ENCODE measurements at regions not wholly inside any gene's neighbourhood (a gene's known extent, or its start where the extent isn't known, plus 50 kb on each side); places are given as distances from the start of the nearest gene placed in this dataset.

DNA sequence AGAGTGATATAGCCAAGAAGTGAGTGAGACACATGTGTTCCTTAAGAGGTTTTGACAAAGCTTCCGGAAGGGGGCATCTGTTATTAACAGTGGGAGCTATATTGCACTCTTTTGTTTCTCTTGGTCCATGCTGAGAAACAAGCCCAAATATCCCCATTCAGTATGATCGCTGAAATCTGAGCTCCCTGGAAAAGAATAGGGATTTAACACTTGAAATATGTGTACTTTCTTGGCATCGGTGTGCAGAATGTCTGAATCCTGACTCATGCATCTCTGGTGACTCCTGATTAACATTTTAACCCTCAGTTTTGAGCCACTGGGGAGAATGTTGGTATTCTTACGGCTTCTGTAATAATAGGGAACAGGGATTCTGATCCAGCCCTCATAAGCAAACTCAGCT is 448.1 kb downstream of the TSN start:
- no peak for DNase-seq (ENCODE audit: low read depth in 1 of 2, low spot score in 2 of 2)
- H3K4me3 ChIP-seq, result no peak overlapping the region

DNA sequence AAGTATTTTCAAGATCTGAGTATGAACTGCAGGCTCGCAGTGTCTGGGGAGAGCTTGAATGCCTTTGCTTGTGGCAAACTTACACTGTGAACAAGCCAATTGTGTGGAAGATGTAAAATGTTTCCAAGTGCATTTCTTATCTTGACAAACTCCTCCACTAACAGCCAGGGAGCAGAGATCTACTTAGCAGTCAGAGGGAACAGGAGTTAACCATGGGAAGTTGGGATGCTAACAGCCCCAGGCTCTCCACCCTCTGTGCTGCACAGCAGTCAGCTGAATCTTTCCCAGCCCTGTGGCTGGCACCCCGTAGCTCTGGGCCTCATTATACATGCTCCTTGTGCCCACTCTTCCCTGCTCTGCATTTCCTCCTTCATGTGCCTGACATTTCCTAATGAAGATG is 450.2 kb downstream of the TSN start:
- Histone ChIP-seq H3K4me3 (no peak overlapping the region), H3K4me1 (replicated peaks) (no peaks in the 10 kb centered on the region), H3K9me3 (replicated peaks) (no peaks in the 10 kb centered on the region), H3K27ac (no peak overlapping the region), H3K27me3 (replicated peaks) (peaks cover 4% of the 10 kb centered on the region; the same call in 1 of the 2 replicates), H3K36me3 (no peaks in the 10 kb centered on the region)
- DNase-seq (ENCODE audit: low read depth in 1 of 2, low spot score in 2 of 2), result no peak

More for the DNA sequence above, 448.1 kb downstream of the TSN start:
- Histone ChIP-seq H3K4me1 (replicated peaks) (no peaks in the 10 kb centered on the region), H3K27ac (no peak overlapping the region), H3K27me3 (replicated peaks) (peaks cover 4% of the 10 kb centered on the region; the same call in 1 of the 2 replicates), H3K9me3 (replicated peaks) (no peaks in the 10 kb centered on the region), H3K36me3 (no peaks in the 10 kb centered on the region)

DNA sequence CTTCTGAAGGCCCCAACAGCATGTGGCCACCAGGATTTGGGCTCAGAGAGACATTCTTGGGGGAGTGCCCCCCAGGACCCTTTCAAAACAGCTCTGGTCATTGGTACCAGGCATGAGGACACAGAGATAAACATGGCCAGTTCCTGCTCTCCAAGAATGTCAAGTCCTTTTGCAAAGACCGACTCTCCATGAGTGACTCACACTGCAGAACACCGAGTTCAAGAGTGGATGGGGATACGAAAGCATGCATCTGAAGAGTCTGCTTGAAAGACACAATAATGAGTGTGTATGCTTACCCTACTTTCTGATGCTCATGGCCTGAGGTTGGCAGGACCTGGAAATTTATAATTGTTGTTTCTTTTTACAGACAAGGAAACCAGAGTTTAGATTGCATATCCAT is 450.6 kb downstream of the TSN start:
- no peaks in the 10 kb centered on the region for H3K4me1 ChIP-seq (replicated peaks)
- H3K27ac ChIP-seq, result no peak overlapping the region
- H3K4me3 ChIP-seq, result no peak overlapping the region
- H3K27me3 ChIP-seq (replicated peaks), result peaks cover 4% of the 10 kb centered on the region; the same call in 1 of the 2 replicates
- no peaks in the 10 kb centered on the region for H3K36me3 ChIP-seq
- no peaks in the 10 kb centered on the region for H3K9me3 ChIP-seq (replicated peaks)
- DNase-seq (ENCODE audit: low read depth in 1 of 2, low spot score in 2 of 2), result no peak

DNA sequence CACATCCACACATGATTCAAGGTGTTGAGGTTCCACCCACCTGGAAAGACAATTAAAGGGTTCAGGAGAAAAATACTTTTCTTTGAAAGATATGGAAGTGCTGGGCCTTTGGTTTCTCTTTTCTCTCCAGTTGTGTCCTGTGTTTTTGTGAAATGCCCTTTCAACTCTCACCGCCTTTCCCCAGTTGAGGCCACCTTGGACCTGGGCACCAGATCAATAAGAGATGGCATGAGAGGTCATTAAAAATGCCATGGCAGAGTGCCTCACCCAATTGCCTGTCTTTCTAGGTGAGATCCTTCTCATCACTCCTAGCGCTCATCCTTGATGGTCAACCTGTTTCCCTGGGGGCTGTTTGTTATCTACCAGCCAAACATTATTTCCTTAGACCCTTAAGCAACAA is 453.9 kb downstream of the TSN start:
- no peaks in the 10 kb centered on the region for H3K27me3 ChIP-seq (replicated peaks)
- no peak overlapping the region for H3K4me3 ChIP-seq
- no peak overlapping the region for H3K27ac ChIP-seq
- DNase-seq (ENCODE audit: low read depth in 1 of 2, low spot score in 2 of 2), result no peak
- H3K9me3 ChIP-seq (replicated peaks), result no peaks in the 10 kb centered on the region
- H3K4me1 ChIP-seq (replicated peaks), result no peaks in the 10 kb centered on the region
- no peaks in the 10 kb centered on the region for H3K36me3 ChIP-seq

DNA sequence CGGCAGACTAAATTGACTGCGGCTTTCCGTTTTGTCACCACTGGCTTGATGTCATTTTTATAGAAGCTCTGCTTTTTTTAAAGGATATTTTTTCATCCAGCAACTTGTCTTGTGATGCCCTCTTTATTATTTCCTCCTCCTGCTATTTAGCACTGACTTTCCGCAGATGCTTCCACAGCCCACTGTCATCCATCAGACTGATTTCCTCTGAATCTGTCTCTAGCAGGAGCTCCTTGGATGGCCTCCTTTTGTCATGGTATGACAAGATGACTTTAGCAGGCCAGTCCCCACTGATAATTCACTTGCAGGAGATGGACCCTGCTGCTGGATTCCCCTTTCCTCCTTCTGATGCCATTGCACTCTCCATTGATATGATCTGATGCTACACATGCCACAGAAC is 454.6 kb downstream of the TSN start:
- Histone ChIP-seq H3K27ac (no peak overlapping the region), H3K4me3 (no peak overlapping the region), H3K27me3 (replicated peaks) (no peaks in the 10 kb centered on the region), H3K36me3 (no peaks in the 10 kb centered on the region), H3K9me3 (replicated peaks) (no peaks in the 10 kb centered on the region), H3K4me1 (replicated peaks) (no peaks in the 10 kb centered on the region)
- DNase-seq (ENCODE audit: low read depth in 1 of 2, low spot score in 2 of 2), result no peak

DNA sequence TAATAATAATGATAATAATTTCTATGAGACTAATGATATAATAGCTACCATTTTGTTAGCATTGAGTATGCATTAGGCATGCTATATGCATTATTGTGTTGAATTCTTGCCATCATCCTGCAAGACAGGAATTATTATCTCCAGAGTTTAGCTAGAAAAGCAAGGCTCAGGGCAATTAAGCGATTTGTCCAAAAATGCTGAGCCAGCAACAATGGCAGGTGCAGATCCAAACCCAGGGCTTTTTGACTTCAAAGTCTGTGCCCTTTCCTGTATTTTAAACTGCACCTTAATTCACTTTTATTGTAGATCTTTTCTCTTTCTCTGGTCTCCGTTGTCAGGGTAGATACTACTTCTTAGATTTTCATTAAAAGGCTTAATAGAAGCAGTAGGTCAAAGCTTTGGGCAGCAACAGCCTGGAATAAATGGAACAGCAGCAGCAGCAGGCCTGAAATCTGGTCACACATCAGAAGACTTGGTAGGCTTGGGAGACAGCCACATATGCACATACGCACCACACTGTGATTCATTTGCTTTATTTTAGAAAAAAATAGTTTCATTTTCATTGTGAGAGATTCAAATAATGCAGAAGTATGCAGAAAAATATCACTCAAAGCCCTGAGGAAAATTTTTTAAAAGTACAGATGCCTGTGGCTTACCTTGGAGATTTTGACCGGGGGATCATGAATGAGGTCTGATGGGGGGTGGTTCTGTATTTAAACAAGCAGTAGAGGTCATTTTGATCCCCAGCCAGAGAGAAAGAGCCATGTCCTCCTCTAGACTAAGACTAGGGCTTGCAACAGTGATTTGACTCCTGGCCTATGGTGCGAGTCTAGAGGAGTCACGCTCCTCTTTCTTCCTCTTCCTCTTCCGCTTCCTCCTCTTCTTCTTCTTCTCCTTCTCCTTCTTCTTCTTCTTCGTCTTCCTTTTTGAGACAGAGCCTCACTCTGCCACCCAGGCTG is 455.7 kb downstream of the TSN start:
- no peak overlapping the region for H3K27ac ChIP-seq
- no peaks in the 10 kb centered on the region for H3K4me1 ChIP-seq (replicated peaks)
- H3K4me3 ChIP-seq, result no peak overlapping the region
- H3K27me3 ChIP-seq (replicated peaks), result no peaks in the 10 kb centered on the region
- no peaks in the 10 kb centered on the region for H3K9me3 ChIP-seq (replicated peaks)
- H3K36me3 ChIP-seq, result no peaks in the 10 kb centered on the region
- no peak for DNase-seq (ENCODE audit: low read depth in 1 of 2, low spot score in 2 of 2)

DNA sequence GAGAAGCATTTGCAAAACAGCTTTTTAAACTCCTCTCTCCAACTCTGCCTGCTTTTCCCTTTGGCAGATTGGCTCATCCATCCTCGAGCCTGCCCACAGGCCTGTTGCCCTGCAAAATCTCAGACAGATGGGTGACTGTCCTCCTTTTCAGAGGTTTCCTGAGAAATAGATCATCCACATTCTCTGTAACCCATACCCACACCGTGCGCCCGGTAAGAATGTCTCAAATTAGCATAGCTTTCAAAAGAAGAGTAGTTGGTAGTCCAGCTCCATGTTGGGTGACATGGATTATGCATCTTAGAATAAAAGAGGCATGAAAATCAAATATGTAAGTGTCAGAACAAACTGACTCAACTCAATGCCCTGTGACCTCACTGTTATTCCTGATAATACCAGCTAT is 457.9 kb downstream of the TSN start:
- no peaks in the 10 kb centered on the region for H3K27me3 ChIP-seq (replicated peaks)

DNA sequence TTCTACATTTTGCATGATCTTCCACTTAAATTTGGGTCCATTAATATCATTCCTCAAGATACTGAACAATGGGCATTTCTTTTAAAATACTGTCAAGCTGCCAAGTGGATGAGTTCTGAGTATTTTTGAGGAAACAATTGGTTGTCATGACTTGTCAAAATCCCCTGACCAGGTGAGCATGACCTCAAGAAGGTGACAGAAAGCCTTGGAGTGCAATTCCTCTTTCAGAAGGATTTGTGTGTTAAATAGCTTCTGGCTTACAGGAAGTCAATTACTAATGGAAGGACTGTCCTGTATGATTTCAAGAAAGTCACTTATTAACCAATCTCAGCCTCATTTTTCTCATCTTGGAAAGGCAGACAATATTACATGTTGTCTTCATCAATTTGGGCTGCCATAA is 460.6 kb downstream of the TSN start:
- H3K4me3 ChIP-seq, result no peak overlapping the region
- no peak for DNase-seq (ENCODE audit: low read depth in 1 of 2, low spot score in 2 of 2)
- H3K27me3 ChIP-seq (replicated peaks), result no peaks in the 10 kb centered on the region
- no peak overlapping the region for H3K27ac ChIP-seq
- H3K4me1 ChIP-seq (replicated peaks), result no peaks in the 10 kb centered on the region
- no peaks in the 10 kb centered on the region for H3K36me3 ChIP-seq
- H3K9me3 ChIP-seq (replicated peaks), result no peaks in the 10 kb centered on the region

More for the DNA sequence above, 457.9 kb downstream of the TSN start:
- DNase-seq (ENCODE audit: low read depth in 1 of 2, low spot score in 2 of 2), result no peak
- no peaks in the 10 kb centered on the region for H3K4me1 ChIP-seq (replicated peaks)
- H3K36me3 ChIP-seq, result no peaks in the 10 kb centered on the region
- H3K9me3 ChIP-seq (replicated peaks), result no peaks in the 10 kb centered on the region
- no peak overlapping the region for H3K4me3 ChIP-seq
- no peak overlapping the region for H3K27ac ChIP-seq

DNA sequence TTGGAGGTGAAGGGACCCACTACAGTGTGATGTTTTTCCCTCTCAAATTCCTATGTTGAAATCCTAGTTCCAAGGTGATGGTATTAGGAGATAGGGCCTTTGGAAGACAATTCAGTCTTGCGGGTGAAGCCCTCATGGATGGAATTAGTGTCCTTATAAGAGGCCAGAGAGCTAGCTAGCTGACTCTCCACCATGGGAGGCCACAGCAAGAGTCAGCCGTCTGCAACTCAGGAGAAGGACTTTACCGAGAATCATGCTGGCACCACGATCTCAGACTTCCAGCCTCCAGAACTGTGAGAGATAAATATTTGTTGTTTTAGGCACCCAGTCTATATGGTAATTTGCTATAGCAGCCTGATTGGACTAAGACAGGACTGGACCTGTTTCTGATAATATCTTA is 461.4 kb downstream of the TSN start:
- Histone ChIP-seq H3K4me3 (no peak overlapping the region), H3K27ac (no peak overlapping the region), H3K9me3 (replicated peaks) (no peaks in the 10 kb centered on the region), H3K4me1 (replicated peaks) (no peaks in the 10 kb centered on the region), H3K27me3 (replicated peaks) (no peaks in the 10 kb centered on the region), H3K36me3 (no peaks in the 10 kb centered on the region)
- no peak for DNase-seq (ENCODE audit: low read depth in 1 of 2, low spot score in 2 of 2)

DNA sequence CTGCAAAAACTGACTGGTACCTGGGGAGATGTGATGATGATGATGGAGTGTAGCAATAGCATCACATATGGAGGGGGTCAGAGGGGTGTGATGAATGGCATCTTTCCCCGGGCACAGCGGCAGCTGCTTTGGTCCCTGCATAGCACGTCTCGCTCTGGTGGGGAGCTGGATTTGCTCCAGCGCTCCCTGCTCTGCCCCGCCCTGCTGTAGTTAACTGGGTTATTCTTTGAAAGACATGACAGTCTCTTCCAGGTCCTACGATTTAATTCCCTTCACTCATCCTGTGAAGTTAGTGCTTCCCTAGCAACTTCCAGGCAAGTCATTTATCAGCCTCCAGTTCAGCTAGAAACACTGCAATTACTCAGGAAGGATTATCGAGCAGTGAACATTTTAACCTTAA is 463.1 kb downstream of the TSN start:
- no peak overlapping the region for H3K4me3 ChIP-seq
- no peaks in the 10 kb centered on the region for H3K27me3 ChIP-seq (replicated peaks)
- no peak for DNase-seq (ENCODE audit: low read depth in 1 of 2, low spot score in 2 of 2)
- no peaks in the 10 kb centered on the region for H3K36me3 ChIP-seq
- no peak overlapping the region for H3K27ac ChIP-seq
- H3K4me1 ChIP-seq (replicated peaks), result no peaks in the 10 kb centered on the region
- no peaks in the 10 kb centered on the region for H3K9me3 ChIP-seq (replicated peaks)

DNA sequence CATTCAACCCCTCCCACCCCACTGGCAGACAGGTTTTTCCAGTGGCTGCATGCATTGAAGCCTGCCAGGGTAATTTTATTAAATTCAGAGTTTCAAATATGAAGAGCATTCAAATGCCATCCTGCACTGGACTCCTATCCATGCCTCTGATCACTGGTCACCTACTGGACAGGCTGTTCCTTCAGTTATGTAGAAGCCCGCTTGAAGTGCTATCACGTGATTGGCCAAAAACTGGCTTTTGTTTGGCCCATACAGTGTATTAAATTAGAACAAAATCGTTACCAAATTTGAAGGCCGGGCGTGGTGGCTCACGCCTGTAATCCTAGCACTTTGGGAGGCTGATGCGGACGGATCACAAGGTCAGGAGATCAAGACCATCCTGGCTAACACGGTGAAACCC is 464.1 kb downstream of the TSN start:
- no peaks in the 10 kb centered on the region for H3K36me3 ChIP-seq
- no peaks in the 10 kb centered on the region for H3K27me3 ChIP-seq (replicated peaks)
- no peak overlapping the region for H3K4me3 ChIP-seq
- no peak overlapping the region for H3K27ac ChIP-seq
- no peaks in the 10 kb centered on the region for H3K4me1 ChIP-seq (replicated peaks)
- H3K9me3 ChIP-seq (replicated peaks), result no peaks in the 10 kb centered on the region
- DNase-seq (ENCODE audit: low read depth in 1 of 2, low spot score in 2 of 2), result no peak

DNA sequence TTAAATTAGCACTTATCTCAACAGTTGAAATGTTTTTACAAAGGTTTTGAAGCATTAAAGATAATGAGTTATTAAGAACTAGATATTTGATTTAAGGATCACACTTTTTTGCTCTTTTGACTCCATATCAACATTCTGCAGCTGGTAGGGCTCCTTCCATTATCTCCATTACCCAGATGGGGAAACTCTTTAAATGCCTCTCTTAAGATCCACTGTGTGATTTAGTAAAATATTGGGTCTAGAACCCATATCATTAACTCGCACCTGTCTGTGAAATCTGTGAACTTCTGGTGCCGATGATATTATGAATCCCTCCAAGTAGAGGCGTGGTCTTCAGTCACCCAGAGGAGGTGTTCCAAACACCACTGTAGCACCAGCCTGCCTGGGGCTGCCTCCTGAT is 466.2 kb downstream of the TSN start:
- no peak overlapping the region for H3K4me3 ChIP-seq
- no peak overlapping the region for H3K27ac ChIP-seq
- no peaks in the 10 kb centered on the region for H3K27me3 ChIP-seq (replicated peaks)
- H3K36me3 ChIP-seq, result no peaks in the 10 kb centered on the region
- DNase-seq (ENCODE audit: low read depth in 1 of 2, low spot score in 2 of 2), result no peak
- H3K4me1 ChIP-seq (replicated peaks), result no peaks in the 10 kb centered on the region
- no peaks in the 10 kb centered on the region for H3K9me3 ChIP-seq (replicated peaks)

DNA sequence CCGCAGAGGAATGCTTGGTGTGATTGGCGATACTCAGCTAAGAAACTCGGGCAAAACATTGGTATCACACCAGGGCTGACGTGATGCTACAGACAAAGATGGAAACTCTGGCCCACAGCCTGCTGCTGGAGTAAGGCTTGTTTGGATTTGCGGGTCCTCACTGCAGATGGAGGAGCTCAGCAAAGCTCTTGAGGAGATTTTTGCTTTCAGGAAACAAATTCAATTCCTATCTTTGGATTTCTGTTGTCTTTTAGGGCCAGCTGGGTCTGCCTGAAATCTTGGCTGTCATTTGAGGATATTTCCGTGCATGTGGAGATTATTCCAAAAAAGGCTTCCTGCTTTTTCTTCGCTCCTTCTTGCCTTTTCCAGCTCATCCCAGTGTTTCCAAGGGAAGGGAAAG is 475.8 kb downstream of the TSN start:
- H3K27me3 ChIP-seq (replicated peaks), result peaks cover 5% of the 10 kb centered on the region; the same call in 1 of the 2 replicates
- no peak overlapping the region for H3K27ac ChIP-seq
- no peaks in the 10 kb centered on the region for H3K9me3 ChIP-seq (replicated peaks)
- no peaks in the 10 kb centered on the region for H3K4me1 ChIP-seq (replicated peaks)
- DNase-seq (ENCODE audit: low read depth in 1 of 2, low spot score in 2 of 2), result no peak
- no peak overlapping the region for H3K4me3 ChIP-seq
- no peaks in the 10 kb centered on the region for H3K36me3 ChIP-seq

DNA sequence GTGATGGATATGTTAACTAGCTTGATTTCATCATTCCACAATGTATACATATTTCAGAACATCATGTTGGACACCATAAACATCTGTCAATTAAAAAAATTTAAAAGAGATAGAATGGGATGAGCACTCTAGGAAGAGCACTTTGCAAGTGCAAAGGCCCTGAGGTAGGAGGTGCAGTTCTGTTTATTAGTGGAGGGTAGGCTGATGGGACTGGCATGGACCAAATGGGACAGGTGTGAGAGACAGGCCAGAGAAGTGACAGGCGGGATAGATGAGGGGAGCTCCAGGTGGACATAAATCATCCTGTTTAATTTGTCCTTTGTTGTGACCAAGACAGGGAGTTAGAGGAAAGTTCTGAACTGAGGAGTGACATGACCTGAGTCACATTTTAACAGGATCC is 477.9 kb downstream of the TSN start:
- Histone ChIP-seq H3K4me1 (replicated peaks) (no peaks in the 10 kb centered on the region), H3K27ac (no peak overlapping the region), H3K9me3 (replicated peaks) (no peaks in the 10 kb centered on the region), H3K4me3 (no peak overlapping the region), H3K27me3 (replicated peaks) (peaks cover 5% of the 10 kb centered on the region; the same call in 1 of the 2 replicates), H3K36me3 (no peaks in the 10 kb centered on the region)
- no peak for DNase-seq (ENCODE audit: low read depth in 1 of 2, low spot score in 2 of 2)

Data from SJSA1 (cell line).